CD4-positive, alpha-beta T cell (primary cell): ENCODE measurements at regions not wholly inside any gene's neighbourhood (a gene's known extent, or its start where the extent isn't known, plus 50 kb on each side); places are given as distances from the start of the nearest gene placed in this dataset.

ENCODE experiments used
- ATAC-seq: fragments of 200-7000 bp; cut with Tn5 transposase; one replicate; pipeline ENCODE4 v1.10.0; 2022; ENCODE audit warnings: mild to moderate bottlenecking; ENCODE audit not compliant: poor library complexity
- CTCF ChIA-PET: fragments of 350-600 bp; sonication (Branson Sonifier 250); formaldehyde crosslinking; loops from one replicate; lab custom pipeline; 2021; ENCODE audit warnings: antibody characterized with exemption, inconsistent platforms; lab: Charles Lee
- POLR2A ChIA-PET: fragments of 350-600 bp; sonication (Branson Sonifier 250); formaldehyde crosslinking; loops from one replicate; lab custom pipeline; 2021; ENCODE audit warnings: antibody characterized with exemption, inconsistent platforms; lab: Charles Lee
- DNase-seq, 14 experiments: peaks; one replicate each; pipeline ENCODE4 v3.0.0-alpha.2; 2013 to 2020; ENCODE audit warnings: mixed read lengths in 2 of 14
- H3K27ac ChIP-seq, 2 donors: one replicate each; pipeline versions ENCODE4 v1.5.1 to v1.7.0; 2013; ENCODE audit warnings: low read length in 2 of 2, low read depth in 1 of 2, mild to moderate bottlenecking in 1 of 2
- H3K27me3 ChIP-seq, 2 experiments: 1 replicate in 1 of 2; 2 replicates in 1 of 2; pipeline versions ENCODE4 v1.6.1 to v1.7.0; 2013; ENCODE audit warnings: low read length in 2 of 2, control low read depth in 1 of 2, mild to moderate bottlenecking in 1 of 2, moderate library complexity in 1 of 2; ENCODE audit not compliant: insufficient read depth in 2 of 2, control insufficient read depth in 1 of 2
- H3K36me3 ChIP-seq: one replicate; pipeline ENCODE4 v1.6.1; 2013; ENCODE audit warnings: low read length, control low read depth; ENCODE audit not compliant: insufficient read depth
- H3K4me1 ChIP-seq: one replicate; pipeline ENCODE4 v1.6.1; 2013; ENCODE audit warnings: low read length, control low read depth; ENCODE audit not compliant: insufficient read depth
- H3K4me3 ChIP-seq: one replicate; pipeline ENCODE4 v1.5.1; 2013; ENCODE audit warnings: mild to moderate bottlenecking, low read length, moderate library complexity
- H3K9me3 ChIP-seq, 2 experiments: 1 replicate in 1 of 2; 2 replicates in 1 of 2; pipeline versions ENCODE4 v1.6.1 to v1.7.0; 2013; ENCODE audit warnings: low read length in 2 of 2, mild to moderate bottlenecking in 2 of 2, control low read depth in 1 of 2, moderate library complexity in 1 of 2; ENCODE audit not compliant: control insufficient read depth in 1 of 2, insufficient read depth in 1 of 2
- H3K27ac Mint-ChIP-seq: one replicate; pipeline ENCODE4 v1.8.0; 2020; ENCODE audit warnings: mixed read lengths
- H3K27me3 Mint-ChIP-seq: one replicate; pipeline ENCODE4 v1.8.0; 2021; ENCODE audit warnings: mixed read lengths
- H3K36me3 Mint-ChIP-seq: one replicate; pipeline ENCODE4 v1.8.0; 2021; ENCODE audit warnings: low read depth, mixed read lengths
- H3K4me1 Mint-ChIP-seq: one replicate; pipeline ENCODE4 v1.8.0; 2021; ENCODE audit warnings: low read depth, mixed read lengths
- H3K4me3 Mint-ChIP-seq: one replicate; pipeline ENCODE4 v1.8.0; 2020; ENCODE audit warnings: mild to moderate bottlenecking, mixed read lengths
- H3K9me3 Mint-ChIP-seq: one replicate; pipeline ENCODE4 v1.8.0; 2020; ENCODE audit warnings: mixed read lengths
- intact Hi-C, 2 experiments: fragments of 100-400 bp; cut with DNase I in 1 of 2; cut with micrococcal nuclease in 1 of 2; formaldehyde crosslinking; loops; one replicate each; pipeline versions ENCODE4 v1.15.1 to v1.9.0; 2023 to 2025; cut with DNase I, micrococcal nuclease
- TF ChIP-seq, protein P1 (sequence below): fragments of 200-600 bp; IDR thresholded peaks from one replicate; pipeline ENCODE4 v1.8.0; 2022; ENCODE audit warnings: antibody characterized with exemption, mild to moderate bottlenecking

DNA sequence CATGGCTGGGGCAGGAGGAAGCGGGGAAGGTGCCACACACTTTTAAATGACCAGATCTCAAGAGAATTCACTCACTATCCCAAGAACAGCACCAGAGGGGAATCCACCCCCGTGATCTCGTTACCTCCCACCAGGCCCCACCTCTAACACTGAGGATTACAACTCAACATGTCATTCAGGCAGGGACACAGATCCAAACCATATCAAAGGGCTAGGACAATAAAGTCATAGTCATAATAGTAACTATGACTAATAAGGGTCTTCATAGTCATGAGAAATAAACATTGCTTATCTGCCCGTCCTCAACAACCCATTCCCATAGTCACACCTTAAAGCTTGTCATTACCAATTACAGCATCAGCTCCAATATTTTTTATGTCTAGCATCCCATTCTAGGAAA lies 65.3 kb upstream of the SMC2 start:
- DNase-seq (no peak), ATAC-seq (no peak)
- Histone ChIP-seq H3K9me3 (no peaks in the 10 kb centered on the region), H3K4me1 (no peaks in the 10 kb centered on the region), H3K36me3 (no peaks in the 10 kb centered on the region), H3K27me3 (peaks cover 0 to 4% of the 10 kb centered on the region in 2 experiments), H3K4me3 (no peak overlapping the region), H3K27ac (no peak overlapping the region)
- no peak overlapping the region for H3K27ac Mint-ChIP-seq
- peaks cover 27% of the 10 kb centered on the region for H3K4me1 Mint-ChIP-seq
- H3K36me3 Mint-ChIP-seq, result no peaks in the 10 kb centered on the region
- intact Hi-C loops, result loop anchor here (10.0 kb wide), 1 partner anchor 716 kb away; the partner anchor contains the start of gene NIPSNAP3A (in 2 of the 2)
- no peak overlapping the region for H3K4me3 Mint-ChIP-seq
- H3K9me3 Mint-ChIP-seq, result no peaks in the 10 kb centered on the region
- ChIA-PET CTCF (no interaction called here), POLR2A (interaction anchor here (1.0 to 1.4 kb wide), 2 partner anchors 65 to 108 kb away, joined by 3 to 4 read pairs; partner anchors contain the start of gene SMC2)
- no peaks in the 10 kb centered on the region for H3K27me3 Mint-ChIP-seq
- TF ChIP-seq, protein P1, sequence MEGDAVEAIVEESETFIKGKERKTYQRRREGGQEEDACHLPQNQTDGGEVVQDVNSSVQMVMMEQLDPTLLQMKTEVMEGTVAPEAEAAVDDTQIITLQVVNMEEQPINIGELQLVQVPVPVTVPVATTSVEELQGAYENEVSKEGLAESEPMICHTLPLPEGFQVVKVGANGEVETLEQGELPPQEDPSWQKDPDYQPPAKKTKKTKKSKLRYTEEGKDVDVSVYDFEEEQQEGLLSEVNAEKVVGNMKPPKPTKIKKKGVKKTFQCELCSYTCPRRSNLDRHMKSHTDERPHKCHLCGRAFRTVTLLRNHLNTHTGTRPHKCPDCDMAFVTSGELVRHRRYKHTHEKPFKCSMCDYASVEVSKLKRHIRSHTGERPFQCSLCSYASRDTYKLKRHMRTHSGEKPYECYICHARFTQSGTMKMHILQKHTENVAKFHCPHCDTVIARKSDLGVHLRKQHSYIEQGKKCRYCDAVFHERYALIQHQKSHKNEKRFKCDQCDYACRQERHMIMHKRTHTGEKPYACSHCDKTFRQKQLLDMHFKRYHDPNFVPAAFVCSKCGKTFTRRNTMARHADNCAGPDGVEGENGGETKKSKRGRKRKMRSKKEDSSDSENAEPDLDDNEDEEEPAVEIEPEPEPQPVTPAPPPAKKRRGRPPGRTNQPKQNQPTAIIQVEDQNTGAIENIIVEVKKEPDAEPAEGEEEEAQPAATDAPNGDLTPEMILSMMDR, result no peak
